H1 (cell line): ENCODE measurements at regions not wholly inside any gene's neighbourhood (a gene's known extent, or its start where the extent isn't known, plus 50 kb on each side); places are given as distances from the start of the nearest gene placed in this dataset.

Source experiments
- CTCF ChIA-PET: fragments of 300-600 bp; sonication (Branson Sonifier 250); formaldehyde crosslinking; loops from one replicate; lab custom pipeline; 2021; ENCODE audit not compliant: partially characterized antibody; lab: Charles Lee
- POLR2A ChIA-PET: fragments of 300-600 bp; sonication (Branson Sonifier 250); formaldehyde crosslinking; loops from one replicate; lab custom pipeline; 2021; ENCODE audit warnings: inconsistent platforms; ENCODE audit not compliant: partially characterized antibody; lab: Charles Lee
- DNase-seq, 2 experiments: peaks; one replicate each; pipeline versions ENCODE4 v3.0.0 to v3.0.0-alpha.2; 2010 to 2022; ENCODE audit warnings: low spot score in 2 of 2, low read depth in 1 of 2, mixed read lengths in 1 of 2
- FAIRE-seq: peaks from 2 replicates; lab custom pipeline; 2011; peaks lifted over from hg19 to GRCh38; lab: Jason Lieb, UNC
- H2AFZ ChIP-seq: 2 replicates; pipeline ENCODE4 v1.8.1; 2012; ENCODE audit warnings: low read length, inconsistent platforms
- H2AK5ac ChIP-seq: 2 replicates; pipeline ENCODE4 v1.6.1; 2013; ENCODE audit warnings: low read depth, low read length
- H2BK120ac ChIP-seq: replicated peaks from 2 replicates; pipeline ENCODE3; 2013; ENCODE audit warnings: low read depth, low read length, inconsistent platforms
- H2BK12ac ChIP-seq: 2 replicates; pipeline ENCODE4 v1.6.1; 2013; ENCODE audit warnings: low read depth, low read length
- H2BK15ac ChIP-seq: 2 replicates; pipeline ENCODE4 v1.6.1; 2013; ENCODE audit warnings: low read length
- H2BK20ac ChIP-seq: 2 replicates; pipeline ENCODE4 v1.6.1; 2013; ENCODE audit warnings: low read length
- H2BK5ac ChIP-seq: 2 replicates; pipeline ENCODE4 v1.6.1; 2013; ENCODE audit warnings: low read depth, low read length
- H3K14ac ChIP-seq: 2 replicates; pipeline ENCODE4 v1.6.1; 2013; ENCODE audit warnings: inconsistent platforms; ENCODE audit not compliant: insufficient read length
- H3K18ac ChIP-seq: 2 replicates; pipeline ENCODE4 v1.6.1; 2013; ENCODE audit warnings: low read length; ENCODE audit errors: extremely low read depth
- H3K23ac ChIP-seq: 2 replicates; pipeline ENCODE4 v1.6.1; 2013; ENCODE audit warnings: inconsistent platforms; ENCODE audit not compliant: insufficient read length
- H3K23me2 ChIP-seq: 2 replicates; pipeline ENCODE4 v1.6.1; 2013; ENCODE audit warnings: low read depth, low read length
- H3K27ac ChIP-seq: 2 replicates; pipeline ENCODE4 v1.6.1; 2011; ENCODE audit warnings: low read depth, low read length, inconsistent platforms
- H3K27me3 ChIP-seq, 4 experiments: replicated peaks in 1 of 4; 1 replicate in 1 of 4; 2 replicates in 3 of 4; pipeline versions ENCODE4 v1.6.1 to v1.8.1; 2011 to 2013; ENCODE audit warnings: low read length in 3 of 4, mild to moderate bottlenecking in 3 of 4, inconsistent platforms in 2 of 4, mixed read lengths in 2 of 4, moderate library complexity in 1 of 4; ENCODE audit not compliant: control insufficient read depth in 3 of 4, insufficient read depth in 3 of 4; ENCODE audit errors: extremely low read depth in 1 of 4
- H3K36me3 ChIP-seq, 4 experiments: 2 replicates each; pipeline versions ENCODE4 v1.6.1 to v1.8.1; 2011 to 2013; ENCODE audit warnings: mild to moderate bottlenecking in 4 of 4, low read length in 3 of 4, moderate library complexity in 2 of 4, control low read depth in 1 of 4, inconsistent platforms in 1 of 4; ENCODE audit not compliant: insufficient read depth in 4 of 4, control insufficient read depth in 2 of 4
- H3K4ac ChIP-seq: replicated peaks from 2 replicates; pipeline ENCODE3; 2013; ENCODE audit warnings: low read length, low read depth, mixed read lengths, inconsistent platforms; ENCODE audit not compliant: insufficient read length
- H3K4me1 ChIP-seq, 4 experiments: replicated peaks in 1 of 4; 1 replicate in 1 of 4; 2 replicates in 3 of 4; pipeline versions ENCODE4 v1.6.1 to v1.8.1; 2011 to 2013; ENCODE audit warnings: low read length in 3 of 4, inconsistent platforms in 2 of 4, mixed read lengths in 1 of 4; ENCODE audit not compliant: insufficient read depth in 4 of 4, control insufficient read depth in 3 of 4
- H3K4me2 ChIP-seq, 2 experiments: 2 replicates each; pipeline versions ENCODE4 v1.6.1 to v1.8.1; 2011 to 2013; ENCODE audit warnings: low read depth in 2 of 2, low read length in 2 of 2, control low read depth in 1 of 2, inconsistent platforms in 1 of 2, mild to moderate bottlenecking in 1 of 2; ENCODE audit not compliant: insufficient read depth in 1 of 2
- H3K4me3 ChIP-seq, 4 experiments: fragments of 200-600, 300-600 bp in 1 of 4; sonication (generic), shearing (Covaris generic), sonication (Bioruptor Twin) in 1 of 4; 2 replicates each; pipeline versions ENCODE4 v1.5.1 to v1.8.1; 2011 to 2016; ENCODE audit warnings: low read length in 4 of 4, low read depth in 3 of 4, control low read depth in 2 of 4, inconsistent platforms in 2 of 4, mild to moderate bottlenecking in 2 of 4, mixed read lengths in 1 of 4, moderate library complexity in 1 of 4; ENCODE audit not compliant: insufficient read depth in 2 of 4; ENCODE audit errors: extremely low read depth in 1 of 4
- H3K56ac ChIP-seq: replicated peaks from 2 replicates; pipeline ENCODE3; 2013; ENCODE audit warnings: low read depth, mild to moderate bottlenecking, mixed read lengths, low read length, inconsistent platforms; ENCODE audit not compliant: insufficient read length
- H3K79me1 ChIP-seq: 2 replicates; pipeline ENCODE4 v1.6.1; 2013; ENCODE audit warnings: low read depth, low read length, control low read depth
- H3K79me2 ChIP-seq, 2 experiments: 2 replicates each; pipeline versions ENCODE4 v1.6.1 to v1.8.1; 2012 to 2013; ENCODE audit warnings: low read length in 2 of 2, mild to moderate bottlenecking in 2 of 2, inconsistent platforms in 1 of 2; ENCODE audit not compliant: insufficient read depth in 2 of 2, control insufficient read depth in 1 of 2
- H3K9ac ChIP-seq, 4 experiments: replicated peaks in 1 of 4; 1 replicate in 1 of 4; 2 replicates in 3 of 4; pipeline versions ENCODE4 v1.6.1 to v1.8.1; 2011 to 2013; ENCODE audit warnings: low read depth in 3 of 4, low read length in 3 of 4, control low read depth in 2 of 4, mild to moderate bottlenecking in 2 of 4, moderate library complexity in 2 of 4, inconsistent platforms in 1 of 4; ENCODE audit errors: extremely low read depth in 1 of 4
- H3K9me3 ChIP-seq, 2 experiments: 2 replicates each; pipeline versions ENCODE4 v1.6.1 to v1.8.1; 2012 to 2013; ENCODE audit warnings: mild to moderate bottlenecking in 2 of 2, moderate library complexity in 2 of 2, control low read depth in 1 of 2, inconsistent platforms in 1 of 2, low read depth in 1 of 2, low read length in 1 of 2, mixed read lengths in 1 of 2; ENCODE audit not compliant: insufficient read depth in 2 of 2
- H4K20me1 ChIP-seq, 2 experiments: replicated peaks in 1 of 2; 2 replicates each; pipeline versions ENCODE3 to v1.8.1; 2011 to 2013; ENCODE audit warnings: inconsistent platforms in 2 of 2, low read length in 2 of 2, mild to moderate bottlenecking in 1 of 2; ENCODE audit not compliant: insufficient read depth in 2 of 2, control insufficient read depth in 1 of 2
- H4K5ac ChIP-seq: 2 replicates; pipeline ENCODE4 v1.6.1; 2013; ENCODE audit warnings: low read length, low read depth, mixed read lengths, inconsistent platforms; ENCODE audit not compliant: insufficient read length
- H4K8ac ChIP-seq: 2 replicates; pipeline ENCODE4 v1.8.0; 2013; ENCODE audit warnings: mild to moderate bottlenecking, moderate library complexity, low read length, inconsistent platforms; ENCODE audit not compliant: insufficient read depth; ENCODE audit errors: extremely low read depth
- H4K91ac ChIP-seq: replicated peaks from 2 replicates; pipeline ENCODE3; 2013; ENCODE audit warnings: low read length, mixed read lengths, inconsistent platforms; ENCODE audit not compliant: insufficient read length
- KDM5A ChIP-seq: fragments of 200-600 bp; IDR thresholded peaks from 2 replicates; pipeline ENCODE4 v1.7.1; 2012; ENCODE audit warnings: mild to moderate bottlenecking, low read length, inconsistent platforms, mixed read lengths
- SP1 ChIP-seq: IDR thresholded peaks from 2 replicates; pipeline ENCODE4 v1.6.1; 2011; ENCODE audit warnings: low read depth, low read length
- TAF7 ChIP-seq: optimal IDR thresholded peaks from 2 replicates; pipeline ENCODE3; 2011; ENCODE audit warnings: low read depth, mild to moderate bottlenecking, inconsistent platforms, low read length, moderate library complexity, borderline replicate concordance
- ZNF274 ChIP-seq: IDR thresholded peaks from 2 replicates; pipeline ENCODE4 v1.7.0; 2012; ENCODE audit warnings: low read length, borderline replicate concordance; ENCODE audit errors: extremely low read depth
- WGBS, 2 experiments: shearing (Covaris generic) in 1 of 2; methylation state at CpG; one replicate each; pipeline versions ENCODE4 v1.1.6 to v1.1.7; 2013 to 2015; ENCODE audit warnings: low lambda C conversion rate in 2 of 2, mixed read lengths in 2 of 2, inconsistent platforms in 1 of 2, low coverage in 1 of 2, missing lambda C conversion rate in 1 of 2; ENCODE audit not compliant: insufficient replicate concordance in 2 of 2, insufficient coverage in 1 of 2, insufficient read length in 1 of 2; ENCODE audit errors: extremely low coverage in 1 of 2, missing lambda C conversion rate in 1 of 2; 5-methylcytosine and 5-hydroxymethylcytosine counted together
- TF ChIP-seq, protein P1 (sequence below): IDR thresholded peaks from 2 replicates; pipeline ENCODE4 v1.6.1; 2011; ENCODE audit warnings: low read length, improper control_type of control experiment

DNA sequence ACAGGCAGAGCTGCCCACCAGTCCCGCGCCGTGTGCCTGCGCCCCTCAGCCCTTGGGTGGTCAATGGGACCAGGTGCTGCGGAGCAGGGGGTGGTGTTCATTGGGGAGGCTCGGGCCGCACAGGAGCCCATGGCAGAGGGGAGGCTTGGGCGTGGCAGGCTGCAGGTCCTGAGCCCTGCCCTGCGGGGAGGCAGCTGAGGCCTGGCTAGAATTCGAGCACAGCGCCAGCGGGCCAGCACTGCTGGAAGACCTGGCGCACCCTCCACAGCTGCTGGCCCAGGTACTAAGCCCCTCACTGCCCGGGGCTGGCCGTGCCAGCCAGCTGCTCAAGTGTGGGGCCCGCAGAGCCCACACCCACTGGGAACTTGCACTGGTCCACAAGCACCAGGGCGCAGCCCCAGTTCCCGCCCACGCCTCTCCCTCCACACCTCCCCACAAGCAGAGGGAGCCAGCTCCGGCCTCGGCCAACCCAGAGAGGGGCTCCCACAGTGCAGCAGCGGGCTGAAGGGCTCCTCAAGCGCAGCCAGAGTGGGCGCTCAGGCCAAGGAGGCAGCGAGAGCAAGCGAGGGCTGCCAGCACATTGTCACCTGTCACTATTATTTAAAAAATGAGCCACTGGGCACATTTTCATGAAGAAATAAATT is 645.8 kb downstream of the CENPC start:
- no peak overlapping the region for H4K5ac ChIP-seq
- no peak overlapping the region for H2AK5ac ChIP-seq
- no peak overlapping the region for H4K8ac ChIP-seq
- H3K79me1 ChIP-seq = no peaks in the 10 kb centered on the region
- H3K14ac ChIP-seq = no peak overlapping the region
- no peak overlapping the region for H3K23ac ChIP-seq
- H3K23me2 ChIP-seq = no peaks in the 10 kb centered on the region
- H4K91ac ChIP-seq = no peak overlapping the region
- DNase-seq (no peak), FAIRE-seq (no peak)
- H3K4me2 ChIP-seq = no peak overlapping the region
- no peaks in the 10 kb centered on the region for H3K4me1 ChIP-seq
- H3K79me2 ChIP-seq = no peaks in the 10 kb centered on the region
- H2BK12ac ChIP-seq = no peak overlapping the region
- no peak overlapping the region for H2BK5ac ChIP-seq
- no peak overlapping the region for H3K4ac ChIP-seq
- H3K4me3 ChIP-seq = no peak overlapping the region
- peaks cover 8 to 10% of the 10 kb centered on the region in 2 experiments; a peak in 3 of 4 replicates for H3K9me3 ChIP-seq
- no peaks in the 10 kb centered on the region for H3K27me3 ChIP-seq
- no peak overlapping the region for H3K56ac ChIP-seq
- H2BK15ac ChIP-seq = no peak overlapping the region
- H3K18ac ChIP-seq = no peak overlapping the region
- ChIA-PET CTCF (no interaction called here), POLR2A (no interaction called here)
- peaks cover 0 to 6% (median 0%) of the 10 kb centered on the region in 4 experiments; a peak in 2 of 8 replicates for H3K36me3 ChIP-seq
- no peak overlapping the region for H3K9ac ChIP-seq
- no peak overlapping the region for H2BK20ac ChIP-seq
- no peak overlapping the region for H2BK120ac ChIP-seq
- H4K20me1 ChIP-seq = no peaks in the 10 kb centered on the region
- 94% methylated on average over 22 of the region's 26 CpGs; no CpG with 5 or more reads in 1 of the 2 experiments for WGBS, 2 experiments
- no peak overlapping the region for H3K27ac ChIP-seq
- no peak overlapping the region for H2AFZ ChIP-seq
- TF ChIP-seq ZNF274 = no peak
- no peak for TF ChIP-seq TAF7
- TF ChIP-seq, protein P1, sequence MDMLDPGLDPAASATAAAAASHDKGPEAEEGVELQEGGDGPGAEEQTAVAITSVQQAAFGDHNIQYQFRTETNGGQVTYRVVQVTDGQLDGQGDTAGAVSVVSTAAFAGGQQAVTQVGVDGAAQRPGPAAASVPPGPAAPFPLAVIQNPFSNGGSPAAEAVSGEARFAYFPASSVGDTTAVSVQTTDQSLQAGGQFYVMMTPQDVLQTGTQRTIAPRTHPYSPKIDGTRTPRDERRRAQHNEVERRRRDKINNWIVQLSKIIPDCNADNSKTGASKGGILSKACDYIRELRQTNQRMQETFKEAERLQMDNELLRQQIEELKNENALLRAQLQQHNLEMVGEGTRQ = no peak
- no peak for TF ChIP-seq KDM5A
- no peak for TF ChIP-seq SP1
